HG03439 (cell line): ENCODE measurements at regions not wholly inside any gene's neighbourhood (a gene's known extent, or its start where the extent isn't known, plus 50 kb on each side); places are given as distances from the start of the nearest gene placed in this dataset.
"Not testable (repeated sequence)": the region's sequence is repeated elsewhere in the genome, so short reads cannot be mapped to it uniquely, and the experiment has no call there.

Source experiments
- ATAC-seq: cut with Tn5 transposase; IDR thresholded peaks from one replicate; pipeline ENCODE4 v1.9.1; 2021; ENCODE audit warnings: mild to moderate bottlenecking, moderate library complexity; ENCODE audit not compliant: unreplicated experiment

- no peak for ATAC-seq
These were observed 58.3 kb downstream of the PDHA2 start for GRCh38 chr4:95898226-95898625.

GRCh38 chr4:95909211-95909610 is 69.3 kb downstream of the PDHA2 start:
- ATAC-seq = no peak

- no peak for ATAC-seq
These were observed 70.9 kb downstream of the PDHA2 start for GRCh38 chr4:95910749-95911148.

- ATAC-seq = no peak
These were observed 81.6 kb downstream of the PDHA2 start for GRCh38 chr4:95921470-95921869.

- ATAC-seq = no peak
These were observed 89.7 kb downstream of the PDHA2 start for GRCh38 chr4:95929448-95930064.

GRCh38 chr4:95939141-95939540 is 99.2 kb downstream of the PDHA2 start:
- no peak for ATAC-seq

GRCh38 chr4:95949136-95949765 is 109.4 kb downstream of the PDHA2 start:
- ATAC-seq = no peak

GRCh38 chr4:95949808-95950207 is 109.9 kb downstream of the PDHA2 start:
- no peak for ATAC-seq

GRCh38 chr4:95952538-95952937 is 112.6 kb downstream of the PDHA2 start:
- not testable (repeated sequence) for ATAC-seq

GRCh38 chr4:95956094-95956493 is 116.2 kb downstream of the PDHA2 start:
- no peak for ATAC-seq

- no peak for ATAC-seq
These were observed 117.2 kb downstream of the PDHA2 start for GRCh38 chr4:95957054-95957453.

- no peak for ATAC-seq
These were observed 117.9 kb downstream of the PDHA2 start for GRCh38 chr4:95957759-95958158.

GRCh38 chr4:95959182-95959581 is 119.3 kb downstream of the PDHA2 start:
- no peak for ATAC-seq

GRCh38 chr4:95959633-95960032 is 119.7 kb downstream of the PDHA2 start:
- no peak for ATAC-seq

GRCh38 chr4:95963456-95963855 is 123.6 kb downstream of the PDHA2 start:
- no peak for ATAC-seq

GRCh38 chr4:95979961-95980876 is 140.3 kb downstream of the PDHA2 start:
- no peak for ATAC-seq

GRCh38 chr4:95980877-95981360 is 141.0 kb downstream of the PDHA2 start:
- no peak for ATAC-seq

- ATAC-seq = no peak
These were observed 141.7 kb downstream of the PDHA2 start for GRCh38 chr4:95981591-95981990.

GRCh38 chr4:95982516-95982915 is 142.6 kb downstream of the PDHA2 start:
- no peak for ATAC-seq

- no peak for ATAC-seq
These were observed 144.2 kb downstream of the PDHA2 start for GRCh38 chr4:95984081-95984480.

- ATAC-seq = no peak
These were observed 145.2 kb downstream of the PDHA2 start for GRCh38 chr4:95985051-95985450.
